HG02678 (cell line): ENCODE measurements at regions not wholly inside any gene's neighbourhood (a gene's known extent, or its start where the extent isn't known, plus 50 kb on each side); places are given as distances from the start of the nearest gene placed in this dataset.

Experiments
- ATAC-seq: cut with Tn5 transposase; IDR thresholded peaks from one replicate; pipeline ENCODE4 v1.9.1; 2021; ENCODE audit warnings: mild to moderate bottlenecking, moderate library complexity; ENCODE audit not compliant: unreplicated experiment

- ATAC-seq, result no peak
These were observed 329.7 kb upstream of the SHH start for GRCh38 chr7:156141941-156142340.

- ATAC-seq, result no peak
These were observed 328.6 kb upstream of the SHH start for GRCh38 chr7:156140896-156141295.

- no peak for ATAC-seq
These were observed 328.2 kb upstream of the SHH start for GRCh38 chr7:156140447-156140846.

GRCh38 chr7:156139633-156140032 is 327.4 kb upstream of the SHH start:
- ATAC-seq, result no peak

GRCh38 chr7:156139112-156139511 is 326.8 kb upstream of the SHH start:
- no peak for ATAC-seq

GRCh38 chr7:156131881-156132280 is 319.6 kb upstream of the SHH start:
- no peak for ATAC-seq

- ATAC-seq, result no peak
These were observed 317.3 kb upstream of the SHH start for GRCh38 chr7:156129522-156129921.

GRCh38 chr7:156128496-156128895 is 316.2 kb upstream of the SHH start:
- ATAC-seq, result no peak

- no peak for ATAC-seq
These were observed 315.2 kb upstream of the SHH start for GRCh38 chr7:156127166-156128134.

- no peak for ATAC-seq
These were observed 313.8 kb upstream of the SHH start for GRCh38 chr7:156125841-156126730.

GRCh38 chr7:156124356-156124755 is 312.1 kb upstream of the SHH start:
- no peak for ATAC-seq

GRCh38 chr7:156123362-156123761 is 311.1 kb upstream of the SHH start:
- no peak for ATAC-seq

GRCh38 chr7:156122752-156123354 is 310.6 kb upstream of the SHH start:
- ATAC-seq, result no peak

- ATAC-seq, result no peak
These were observed 309.7 kb upstream of the SHH start for GRCh38 chr7:156121956-156122355.

- ATAC-seq, result no peak
These were observed 309.2 kb upstream of the SHH start for GRCh38 chr7:156121434-156121833.

GRCh38 chr7:156120552-156120951 is 308.3 kb upstream of the SHH start:
- no peak for ATAC-seq

GRCh38 chr7:156119771-156120170 is 307.5 kb upstream of the SHH start:
- ATAC-seq, result no peak

GRCh38 chr7:156118248-156118645 is 306.0 kb upstream of the SHH start:
- no peak for ATAC-seq

GRCh38 chr7:156117542-156118247 is 305.4 kb upstream of the SHH start:
- no peak for ATAC-seq

- no peak for ATAC-seq
These were observed 304.4 kb upstream of the SHH start for GRCh38 chr7:156116514-156117215.
